Eye (tissue), 1 donor: ENCODE measurements at regions not wholly inside any gene's neighbourhood (a gene's known extent, or its start where the extent isn't known, plus 50 kb on each side); places are given as distances from the start of the nearest gene placed in this dataset.
"Not testable (repeated sequence)": the region's sequence is repeated elsewhere in the genome, so short reads cannot be mapped to it uniquely, and the experiment has no call there.

Source experiments
- DNase-seq: peaks from one replicate; pipeline ENCODE4 v3.0.0-alpha.2; 2015

GRCh38 chr15:62513893-62514292, 348.8 kb upstream of the C2CD4B start:
- DNase-seq = no peak

DNA sequence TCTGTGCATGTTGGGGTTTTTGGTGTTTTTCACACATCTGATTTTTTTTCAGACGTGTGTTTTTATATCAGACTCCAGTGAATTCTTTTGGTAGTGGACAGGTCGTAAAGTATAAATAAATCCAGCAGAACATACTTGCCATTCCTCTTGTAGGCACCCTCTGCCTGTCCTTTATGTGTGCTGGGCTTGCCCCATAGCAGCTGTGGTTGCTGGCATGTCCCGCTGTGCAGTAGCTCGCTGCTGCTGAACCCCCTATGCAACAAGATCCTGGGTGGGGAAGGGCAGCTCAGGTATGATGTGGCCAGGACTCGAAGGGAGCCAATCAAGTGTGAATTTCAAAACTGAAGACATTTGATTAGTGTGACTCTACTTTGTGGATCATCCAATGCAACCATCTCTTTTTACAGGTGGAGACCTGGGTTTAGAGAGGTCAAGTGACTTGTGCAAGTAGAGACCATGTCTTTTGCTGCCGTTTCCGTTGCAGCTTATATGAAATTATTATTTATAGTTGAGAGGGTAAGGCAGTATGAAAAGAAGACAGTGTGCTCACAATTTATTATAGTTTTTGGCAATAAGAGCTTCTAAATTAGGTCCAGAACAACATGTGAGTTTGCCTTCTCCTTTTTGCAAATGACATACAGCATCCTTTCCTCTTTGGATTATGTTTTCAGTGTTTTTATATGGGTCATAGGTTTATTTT, 350.8 kb upstream of the C2CD4B start:
- DNase-seq = no peak

- DNase-seq = no peak
These were observed 352.5 kb upstream of the C2CD4B start for GRCh38 chr15:62517541-62517940.

- not testable (repeated sequence) for DNase-seq
These were observed 353.6 kb upstream of the C2CD4B start for GRCh38 chr15:62518666-62519065.

GRCh38 chr15:62519900-62520299, 354.8 kb upstream of the C2CD4B start:
- DNase-seq = no peak

DNA sequence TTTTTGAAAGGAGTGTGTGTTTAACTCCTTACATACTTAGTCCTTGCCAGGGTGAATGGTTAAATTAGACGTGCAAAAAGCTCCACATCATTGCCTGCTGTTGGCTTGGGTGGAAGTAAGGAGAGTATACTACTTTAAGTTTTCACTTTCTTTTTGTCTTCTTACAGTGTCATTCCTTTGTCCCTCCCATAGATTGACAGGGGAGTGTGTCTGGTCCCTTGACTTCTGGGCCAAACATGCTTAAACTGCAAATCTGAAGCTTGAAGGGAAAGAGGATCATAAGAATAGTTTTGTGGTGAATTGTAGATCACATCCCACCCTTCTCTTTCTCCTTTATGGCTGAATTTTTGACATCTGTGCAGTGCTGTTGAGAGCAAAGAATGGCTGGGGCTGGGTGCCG, 355.8 kb upstream of the C2CD4B start:
- no peak for DNase-seq

- DNase-seq = no peak
These were observed 356.3 kb upstream of the C2CD4B start for GRCh38 chr15:62521396-62521795.

DNA sequence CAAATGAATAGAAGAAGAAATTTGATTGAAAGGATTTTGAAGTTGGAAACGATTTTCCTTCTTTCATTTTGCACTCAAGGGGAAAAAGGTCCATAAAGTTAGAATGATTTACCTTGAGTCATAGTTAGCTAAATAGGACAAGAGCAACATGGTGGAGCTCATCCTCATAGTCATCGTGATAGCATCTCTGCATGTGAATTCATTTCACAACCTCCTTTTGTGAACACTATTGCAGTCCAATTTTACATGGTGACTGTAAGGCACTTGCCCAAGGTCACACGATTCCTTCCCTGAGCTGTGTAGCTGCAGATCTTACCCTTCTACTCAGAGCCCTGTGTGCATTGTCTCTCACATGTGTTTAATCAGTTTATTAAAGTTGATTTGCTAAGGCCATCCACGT, 359.8 kb upstream of the C2CD4B start:
- DNase-seq = no peak

DNA sequence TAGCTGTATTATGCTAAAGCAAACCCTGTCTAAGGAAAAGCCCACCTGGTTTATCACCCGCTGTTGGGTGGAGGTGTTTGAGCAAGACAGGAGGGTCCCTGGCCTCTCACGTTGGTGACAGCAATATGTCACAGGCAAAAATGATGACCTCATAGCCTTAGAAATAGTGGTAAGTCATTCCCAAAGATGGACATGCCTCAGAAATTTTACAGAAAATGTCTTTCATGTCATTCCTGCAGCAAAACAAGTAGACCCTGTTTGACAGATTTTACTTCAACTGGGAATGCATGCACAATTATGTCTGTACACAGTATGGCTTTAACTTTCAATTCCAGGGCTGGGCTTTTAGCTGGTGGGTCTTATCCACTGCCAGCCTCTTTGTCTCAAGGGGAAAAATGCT, 362.3 kb upstream of the C2CD4B start:
- no peak for DNase-seq

DNA sequence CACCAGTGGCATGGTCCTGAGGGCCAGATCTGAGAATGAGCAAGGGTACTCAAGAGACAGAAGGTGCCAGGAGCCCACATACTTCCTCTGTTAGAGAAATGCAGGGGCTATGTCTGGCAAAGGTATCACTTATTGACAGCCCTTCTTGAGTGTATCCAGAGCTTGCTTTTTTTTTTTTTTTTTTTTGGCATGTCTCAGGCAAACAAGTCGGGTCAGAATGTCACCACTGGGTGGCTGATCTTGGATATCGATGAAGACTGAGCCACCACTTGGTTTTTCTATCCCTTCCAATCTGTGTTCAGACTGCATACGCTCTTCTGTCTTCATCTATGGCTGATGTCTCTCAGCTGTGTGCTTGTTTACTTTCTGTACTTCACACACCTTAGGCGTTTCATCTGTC, 363.4 kb upstream of the C2CD4B start:
- DNase-seq = no peak

DNA sequence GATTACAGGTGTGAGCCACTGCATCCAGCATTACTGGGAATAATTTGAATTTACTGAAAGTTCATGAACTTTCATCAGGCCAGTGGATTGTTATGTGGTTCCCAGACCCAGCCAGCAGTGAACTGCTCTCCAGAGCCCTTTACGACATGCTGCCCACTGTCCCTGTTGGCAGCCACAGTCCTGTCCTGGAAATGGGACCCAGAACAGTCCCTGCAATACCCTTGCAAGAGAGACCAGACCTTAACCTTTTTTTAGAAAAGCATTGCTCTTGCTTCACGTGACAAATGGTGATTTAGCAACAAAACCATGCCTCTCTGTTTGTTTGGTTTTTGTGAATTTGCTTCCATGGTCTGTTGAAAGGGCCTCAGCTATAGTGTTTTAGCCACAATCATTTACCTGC, 367.3 kb upstream of the C2CD4B start:
- DNase-seq = no peak

DNA sequence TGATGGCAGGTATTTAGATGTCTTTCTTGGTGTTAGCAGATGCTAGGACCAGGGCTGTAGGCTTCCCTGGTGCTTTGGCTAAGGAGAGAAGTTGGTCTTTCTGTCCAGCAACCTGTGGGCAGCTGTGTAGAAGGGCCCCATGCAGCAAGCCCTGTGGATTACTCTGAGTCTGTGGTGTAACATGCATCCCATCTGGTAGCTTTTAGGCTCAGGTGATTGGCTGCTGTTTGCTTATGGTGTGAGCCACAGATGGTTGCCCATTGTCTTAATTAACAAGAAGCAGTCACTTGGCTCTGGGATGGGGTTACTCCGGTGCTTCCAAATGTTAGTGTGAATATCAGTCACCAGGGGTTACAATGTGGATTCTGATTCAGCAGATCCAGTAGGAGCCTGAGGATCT, 368.6 kb upstream of the C2CD4B start:
- DNase-seq = no peak

GRCh38 chr15:62534996-62535395, 369.9 kb upstream of the C2CD4B start:
- DNase-seq = no peak

DNA sequence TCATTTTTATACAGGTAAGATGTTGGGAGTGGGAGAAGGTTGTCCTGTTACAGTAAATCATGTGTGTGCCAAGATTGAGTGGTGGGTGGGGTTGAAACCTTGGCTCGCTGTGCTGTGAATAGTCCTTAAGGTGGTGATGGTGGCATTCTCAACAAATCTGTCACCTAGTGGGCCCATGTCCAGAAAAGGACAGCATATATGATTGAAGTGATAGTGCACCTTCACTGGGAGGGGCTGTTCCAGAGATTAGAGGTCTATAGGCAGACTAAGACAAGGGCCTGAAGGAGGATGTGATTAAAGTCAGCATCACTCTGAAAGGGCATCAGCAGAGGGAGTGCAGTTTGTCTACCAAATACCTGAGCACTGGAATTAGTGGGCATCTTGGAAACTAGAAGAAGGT, 374.2 kb upstream of the C2CD4B start:
- DNase-seq = no peak

DNA sequence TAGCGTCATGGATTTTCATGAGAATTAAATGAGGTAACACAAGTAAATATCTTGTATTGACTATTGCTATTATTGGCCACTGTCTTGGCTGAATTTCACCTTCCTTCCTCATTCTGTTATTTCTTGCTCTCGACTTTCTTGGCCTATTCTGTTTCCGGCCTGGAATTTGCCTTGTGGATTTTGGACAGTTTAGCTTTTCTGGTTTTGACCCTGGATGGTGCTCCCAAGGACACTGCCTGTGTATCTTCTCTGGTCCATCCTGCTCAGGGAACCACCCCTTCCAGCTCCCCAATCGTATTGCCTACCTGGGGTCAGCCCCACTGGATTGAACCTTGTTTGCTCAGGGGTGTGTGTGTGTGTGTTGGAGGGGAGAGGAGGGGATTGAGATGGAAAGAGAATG, 376.2 kb upstream of the C2CD4B start:
- DNase-seq = no peak

DNA sequence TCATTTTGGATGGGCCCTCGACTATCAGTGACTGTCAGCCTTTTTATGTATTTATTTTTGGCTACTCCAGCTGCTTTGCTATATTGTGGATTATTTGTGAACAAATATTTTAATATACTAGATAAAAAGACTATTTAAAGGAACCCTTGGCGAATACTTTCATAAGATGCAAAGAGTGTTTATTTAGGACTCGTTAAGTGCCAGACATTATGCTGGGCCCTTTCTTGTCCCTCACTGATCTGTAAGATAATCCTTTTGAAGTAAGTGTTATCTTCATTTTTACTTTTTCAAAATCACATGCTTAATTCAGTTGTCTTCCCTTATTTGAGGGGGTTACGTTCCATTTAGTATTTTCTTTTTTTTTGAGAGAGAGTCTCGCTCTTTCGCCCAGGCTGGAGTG, 376.8 kb upstream of the C2CD4B start:
- DNase-seq = no peak

- DNase-seq = no peak
These were observed 379.4 kb upstream of the C2CD4B start for GRCh38 chr15:62544446-62544845.

DNA sequence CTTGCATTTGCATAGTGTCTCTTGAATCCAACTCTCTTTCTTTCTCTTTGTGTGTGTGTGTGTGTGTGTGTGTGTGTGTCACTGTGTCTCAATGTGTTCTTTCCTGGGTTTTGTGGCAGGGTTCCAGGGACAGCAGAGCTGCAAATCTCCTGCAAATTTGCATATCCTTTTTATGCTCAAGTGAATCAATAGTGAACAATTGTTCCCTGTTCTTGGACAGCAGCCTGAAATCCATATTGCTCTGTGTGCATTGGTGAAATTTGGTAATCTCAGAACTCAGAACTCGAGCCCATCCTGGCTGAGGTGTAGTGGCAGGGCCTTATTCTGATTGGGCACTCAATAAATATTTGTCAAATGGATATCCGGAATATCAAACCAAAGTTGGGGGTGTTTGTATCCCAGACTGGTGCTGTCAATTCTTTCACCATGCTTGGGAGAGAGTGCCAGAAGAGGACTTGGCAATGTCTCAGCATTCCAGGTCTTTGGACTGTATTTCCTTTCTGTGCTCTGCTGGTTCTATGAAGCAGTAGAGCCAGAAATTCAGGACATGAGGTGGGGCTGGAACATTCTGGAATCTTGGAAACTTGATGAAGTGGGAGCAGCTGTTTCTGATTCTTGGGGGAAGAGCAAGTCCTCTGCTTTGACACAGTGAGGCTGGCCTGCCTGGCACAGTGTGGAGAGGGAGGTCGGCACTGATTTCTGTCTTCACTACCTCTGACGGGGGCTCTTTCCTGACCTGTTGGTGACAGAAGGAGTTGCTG, 380.6 kb upstream of the C2CD4B start:
- peak; percentile 55 for DNase-seq

DNA sequence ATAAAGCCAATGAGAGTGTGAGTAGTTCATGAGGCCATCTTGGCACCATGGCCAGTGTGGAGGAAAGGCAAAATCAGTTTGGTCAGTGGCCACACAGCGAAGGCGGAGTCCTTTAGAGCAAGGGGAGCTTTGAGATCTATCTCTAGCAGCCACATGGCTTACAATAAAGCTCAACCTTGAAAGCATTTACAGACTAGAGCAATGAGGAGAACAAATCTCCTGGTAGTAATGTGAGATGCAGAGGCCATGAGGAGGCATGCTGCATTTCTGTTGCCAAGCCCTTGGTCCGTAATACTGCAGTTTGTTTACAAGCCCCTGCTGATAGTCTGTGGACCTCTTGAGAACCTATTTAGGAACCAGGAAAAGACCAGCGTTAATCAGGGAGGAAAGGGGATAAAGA, 381.5 kb upstream of the C2CD4B start:
- DNase-seq = no peak

DNA sequence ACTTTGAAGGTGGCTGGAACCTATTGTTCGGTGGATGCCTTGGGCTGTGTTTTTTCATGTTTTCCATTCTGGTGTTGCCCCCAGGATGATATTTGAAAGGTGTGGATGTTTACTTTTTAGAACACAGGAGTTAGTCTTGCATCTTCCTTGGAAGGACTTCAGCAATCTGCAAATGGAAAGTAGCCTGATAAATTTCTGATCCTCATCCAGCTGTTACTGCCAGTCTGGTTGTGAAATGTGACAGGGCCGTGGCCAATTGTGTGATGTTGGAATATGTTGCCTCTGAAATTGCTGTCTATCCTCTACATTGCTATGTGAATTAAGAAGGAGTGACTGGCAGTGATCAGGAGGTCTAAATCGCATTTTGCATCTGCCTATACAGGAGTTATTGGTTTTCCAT, 382.5 kb upstream of the C2CD4B start:
- DNase-seq = no peak

GRCh38 chr15:62549345-62549970, 384.4 kb upstream of the C2CD4B start:
- DNase-seq = no peak

GRCh38 chr15:62550106-62550505, 385.0 kb upstream of the C2CD4B start:
- DNase-seq = no peak

DNA sequence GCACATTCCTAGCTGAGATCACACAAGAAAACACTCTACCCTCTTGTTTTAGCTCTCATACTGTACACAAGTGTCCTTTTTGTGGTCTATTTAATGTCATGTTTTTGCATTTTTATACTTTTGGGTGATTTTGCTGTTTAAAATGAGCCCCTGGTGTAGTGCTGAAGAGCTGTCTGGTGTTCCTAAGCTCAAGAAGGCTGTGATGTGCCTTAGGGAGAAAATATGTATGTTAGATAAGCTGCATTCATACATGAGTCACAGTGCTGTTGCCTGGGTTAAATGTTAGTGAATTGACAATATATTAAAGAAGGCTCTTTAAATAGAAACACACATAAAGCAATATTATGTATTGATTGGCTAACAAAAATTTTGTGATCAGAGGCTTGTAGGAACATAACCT, 387.4 kb upstream of the C2CD4B start:
- no peak for DNase-seq

- no peak for DNase-seq
These were observed 389.0 kb upstream of the C2CD4B start for GRCh38 chr15:62553911-62554563.
